Activated gamma-delta T cell treated with Interleukin-2 at 50 U/mL for 16 hours (primary cell): ENCODE measurements at regions not wholly inside any gene's neighbourhood (a gene's known extent, or its start where the extent isn't known, plus 50 kb on each side); places are given as distances from the start of the nearest gene placed in this dataset.
"Not testable (repeated sequence)": the region's sequence is repeated elsewhere in the genome, so short reads cannot be mapped to it uniquely, and the experiment has no call there.

Source experiments
- DNase-seq: peaks from one replicate; pipeline ENCODE4 v3.0.0-alpha.2; 2020

DNA sequence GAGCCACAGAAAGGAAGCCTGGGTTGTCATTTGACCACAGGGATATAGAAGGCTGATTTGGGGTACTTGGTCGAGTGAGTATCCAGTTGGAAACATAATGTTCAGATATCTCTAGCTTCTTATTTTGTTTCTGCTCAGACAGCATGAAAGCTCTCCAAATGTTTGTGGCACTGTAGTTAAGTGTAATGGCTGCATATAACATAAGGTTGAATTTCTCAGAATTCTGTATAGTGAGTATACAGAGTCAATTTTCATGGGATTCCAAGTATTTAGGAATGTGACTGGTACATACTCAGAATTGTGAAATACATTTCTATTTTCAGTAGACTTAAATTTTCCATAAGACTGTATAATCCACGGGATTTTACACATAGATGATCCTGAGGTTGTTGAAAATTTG lies 2102.1 kb upstream of the RAG2 start:
- no peak for DNase-seq

DNA sequence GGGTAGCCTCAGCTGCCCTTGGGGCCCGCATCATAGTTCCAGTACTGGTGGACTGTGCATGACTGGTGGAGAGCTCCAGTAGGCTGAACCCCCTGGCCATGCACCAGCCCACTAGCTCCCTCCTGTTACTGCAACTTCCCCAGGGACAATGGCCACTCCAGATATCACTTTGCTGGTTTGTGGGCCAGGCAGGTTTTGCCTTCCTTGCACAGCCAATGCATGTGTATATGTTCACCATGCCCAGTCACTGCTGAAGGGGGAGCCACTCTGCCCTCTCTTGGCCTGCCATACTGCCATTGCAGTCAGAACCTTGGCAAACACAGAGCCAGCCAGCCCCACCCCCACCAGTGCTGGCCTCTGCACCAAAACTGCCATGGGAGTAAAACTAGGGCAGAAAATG lies 2095.3 kb upstream of the RAG2 start:
- DNase-seq = no peak

DNA sequence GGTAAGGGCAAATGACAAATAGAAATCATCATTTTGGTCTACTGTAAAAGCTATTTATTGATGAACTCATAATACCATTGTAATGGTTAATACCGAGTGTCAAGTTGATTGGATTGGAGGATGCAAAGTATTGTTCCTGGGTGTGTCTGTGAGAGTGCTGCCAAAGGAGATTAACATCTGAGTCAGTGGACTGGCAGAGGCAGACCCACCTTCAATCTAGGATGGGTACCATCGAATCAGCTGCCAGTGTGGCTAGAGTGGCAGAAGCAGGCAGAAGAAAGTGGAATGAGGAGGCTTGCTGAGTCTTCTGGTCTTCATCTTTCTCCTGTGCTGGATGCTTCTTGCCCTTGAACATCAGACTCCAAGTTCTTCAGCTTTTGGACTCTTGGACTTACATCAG lies 2092.2 kb upstream of the RAG2 start:
- DNase-seq = not testable (repeated sequence)

DNA sequence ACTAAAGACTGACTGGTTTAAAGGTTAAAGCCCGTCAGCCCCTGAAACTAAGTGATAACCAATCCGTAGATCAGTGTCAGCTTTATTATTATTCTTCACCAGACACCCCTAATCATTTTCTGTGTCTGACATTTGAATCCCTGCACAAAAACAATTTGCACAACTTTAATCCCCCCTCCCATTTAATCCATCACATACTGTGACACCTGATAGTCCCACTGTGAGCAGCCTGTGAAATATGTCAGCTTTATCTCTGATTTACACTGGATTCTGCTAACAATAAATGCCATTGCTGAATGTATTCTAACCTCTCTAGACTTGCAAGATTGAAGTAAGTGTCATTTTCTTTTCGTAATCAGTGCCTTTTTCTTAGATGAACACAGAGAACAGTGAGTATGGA lies 2089.0 kb upstream of the RAG2 start:
- DNase-seq = no peak

DNA sequence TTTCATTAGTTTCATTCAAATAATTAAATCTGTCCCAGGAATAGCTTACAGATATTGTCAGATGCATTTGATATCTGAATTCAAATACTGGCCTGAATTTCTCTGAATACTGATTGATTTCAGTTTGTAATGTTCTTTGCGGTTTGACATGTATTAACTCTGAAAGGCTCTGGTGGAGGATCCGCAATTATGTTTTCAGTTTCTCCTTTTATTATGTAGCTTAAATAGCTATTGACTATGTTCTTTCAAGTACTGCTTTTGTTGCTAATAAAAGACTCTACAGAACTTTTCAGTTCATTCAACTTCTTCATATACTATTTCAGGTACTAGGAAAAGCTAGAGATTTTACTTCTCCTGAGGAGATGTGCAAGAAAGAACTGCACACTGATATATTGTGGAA lies 2085.4 kb upstream of the RAG2 start:
- no peak for DNase-seq

DNA sequence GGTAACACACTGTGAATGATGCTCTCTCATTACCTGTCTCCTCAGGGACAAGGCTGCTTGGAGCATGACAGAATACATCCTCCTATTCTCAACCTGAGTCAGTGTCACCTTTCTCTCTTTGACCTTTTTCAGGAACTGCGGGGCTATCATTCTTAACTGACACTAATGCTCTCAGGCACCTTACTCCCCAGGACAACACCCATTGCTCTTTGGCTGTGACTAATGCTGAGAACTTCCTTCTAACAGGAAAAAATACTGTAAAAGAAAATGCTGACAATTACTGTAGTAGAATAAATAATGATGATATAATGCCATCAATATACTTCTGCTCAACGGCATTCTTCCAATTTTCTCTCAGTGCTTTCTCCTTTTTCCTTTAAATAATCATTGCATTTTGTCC lies 2082.7 kb upstream of the RAG2 start:
- DNase-seq = no peak

DNA sequence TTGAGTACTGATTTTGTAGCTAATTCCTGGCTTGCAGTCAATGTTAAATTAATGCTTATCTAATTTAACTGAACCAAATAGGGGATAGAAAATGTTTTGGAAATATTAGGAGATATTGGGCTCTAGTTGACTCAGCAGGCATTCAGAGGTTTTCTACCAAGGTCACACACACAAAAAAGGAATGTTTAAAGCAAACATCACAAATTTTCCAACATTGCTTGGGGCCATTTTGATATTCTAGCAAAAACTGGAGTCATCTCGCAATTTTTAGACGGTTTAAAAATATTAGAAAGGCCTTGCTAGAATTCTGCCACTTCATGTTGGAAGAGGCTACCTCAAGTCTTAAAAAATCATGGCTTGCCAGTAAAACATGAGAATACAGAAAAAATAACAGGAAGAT lies 2082.1 kb upstream of the RAG2 start:
- DNase-seq = no peak

DNA sequence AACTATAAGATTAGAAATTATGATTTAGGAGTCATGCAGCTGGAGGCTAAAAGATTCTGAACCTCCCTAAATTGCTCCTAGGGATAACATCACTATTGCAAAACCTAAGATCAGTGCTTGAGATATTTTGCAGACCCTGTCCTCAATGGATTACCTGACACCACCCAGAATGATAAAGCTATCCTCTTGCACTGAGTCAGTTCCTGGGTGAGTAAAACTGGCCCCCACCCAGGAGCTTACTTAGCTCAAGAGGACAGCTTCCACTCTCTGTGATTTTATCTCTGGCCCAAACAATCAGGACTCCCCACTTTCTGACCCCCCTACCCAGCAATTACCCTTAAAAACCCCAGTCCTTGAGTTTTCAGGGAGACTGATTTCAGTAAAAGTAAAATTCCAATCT lies 2074.4 kb upstream of the RAG2 start:
- no peak for DNase-seq

DNA sequence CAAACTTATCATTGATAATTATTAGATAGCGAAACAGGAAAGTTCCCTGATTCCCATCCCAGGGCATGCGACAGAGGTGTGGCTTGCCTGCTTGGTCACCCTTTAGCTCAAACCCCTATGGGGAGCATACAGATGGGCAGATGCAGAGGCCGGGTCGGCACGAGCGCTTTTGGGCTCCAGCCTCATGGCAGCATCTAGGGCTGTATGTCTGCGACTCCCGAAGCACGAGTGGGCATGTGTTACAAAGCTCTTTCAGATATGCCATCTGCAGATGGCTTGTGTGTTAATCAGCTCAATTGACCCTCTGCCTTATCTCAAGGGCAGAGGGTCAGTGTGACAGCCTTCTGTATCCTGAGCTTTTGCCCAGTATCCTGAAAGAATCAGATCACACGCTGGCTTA lies 2069.3 kb upstream of the RAG2 start:
- no peak for DNase-seq

DNA sequence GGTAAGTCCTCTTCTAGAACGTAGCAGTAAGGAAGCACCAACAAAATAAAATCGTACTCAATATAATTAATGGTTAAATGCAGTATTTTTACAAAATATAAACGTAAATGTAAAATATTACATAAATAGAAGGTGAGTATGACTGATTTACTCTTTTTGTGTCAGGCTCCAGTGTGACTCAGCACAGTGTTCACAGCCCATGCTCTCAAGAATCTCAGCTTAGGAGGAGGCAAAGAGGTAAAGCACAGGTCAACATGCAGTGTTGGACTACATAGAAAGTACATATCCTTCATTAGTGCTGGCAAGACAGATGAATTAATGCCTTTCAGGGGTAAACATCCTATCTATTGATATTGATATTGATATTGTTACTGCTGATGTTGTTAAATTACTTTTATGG lies 2050.6 kb upstream of the RAG2 start:
- DNase-seq = no peak

DNA sequence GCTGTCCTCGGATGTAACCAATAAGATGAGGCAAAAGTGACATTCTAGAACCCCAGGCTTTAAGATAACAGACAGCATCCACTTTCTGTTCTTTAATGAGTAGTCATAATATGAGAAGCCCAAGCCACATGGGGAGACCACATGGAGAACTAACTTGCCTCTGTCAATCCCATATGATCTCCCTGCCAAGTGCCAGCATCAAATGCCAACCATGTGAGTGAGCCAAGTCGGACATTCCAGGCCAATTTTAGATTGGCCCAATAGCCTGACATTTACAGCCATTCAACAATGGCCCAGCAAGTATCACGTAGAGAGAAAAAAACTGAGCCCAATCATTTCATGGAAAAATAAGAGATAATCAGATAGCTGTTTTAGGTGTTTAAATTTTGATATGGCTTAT lies 2048.3 kb upstream of the RAG2 start:
- DNase-seq = no peak

DNA sequence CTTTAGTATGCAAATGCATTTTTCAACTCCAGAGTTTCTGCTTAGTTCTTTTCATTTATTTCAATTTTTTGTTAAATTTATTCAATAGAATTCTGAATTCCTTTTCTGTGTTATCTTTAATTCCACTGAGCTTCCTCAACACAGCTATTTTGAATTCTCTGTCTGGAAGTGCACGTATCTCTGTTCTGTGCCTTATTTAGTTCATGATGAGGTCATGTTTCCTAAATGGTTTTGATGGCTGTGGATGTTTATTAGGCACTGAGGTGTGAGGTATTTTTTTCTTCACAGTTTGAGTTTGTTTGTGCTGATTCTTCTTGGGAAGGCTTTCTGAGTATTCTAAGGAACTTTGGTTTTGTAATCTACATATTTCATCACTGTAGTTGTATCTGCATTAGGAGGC lies 2042.8 kb upstream of the RAG2 start:
- DNase-seq = no peak

DNA sequence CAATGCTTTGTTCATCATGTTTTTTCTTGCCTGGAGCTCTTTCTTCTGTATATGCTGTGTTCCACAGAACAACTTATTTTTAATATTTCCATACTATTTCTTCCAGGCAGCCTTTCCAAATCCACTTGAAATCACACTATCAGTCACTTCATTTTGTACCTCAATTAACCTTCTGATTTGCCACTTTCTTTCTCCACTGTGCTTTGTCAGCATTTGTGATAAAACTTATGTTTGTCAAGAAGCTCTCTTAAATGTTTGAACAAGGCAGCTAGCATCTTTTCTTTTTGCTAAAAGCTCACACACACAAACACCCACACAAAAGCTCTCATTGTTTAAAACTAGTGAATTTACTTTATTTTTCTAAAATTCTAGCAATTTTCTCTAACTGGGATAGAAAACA lies 2014.7 kb upstream of the RAG2 start:
- no peak for DNase-seq

DNA sequence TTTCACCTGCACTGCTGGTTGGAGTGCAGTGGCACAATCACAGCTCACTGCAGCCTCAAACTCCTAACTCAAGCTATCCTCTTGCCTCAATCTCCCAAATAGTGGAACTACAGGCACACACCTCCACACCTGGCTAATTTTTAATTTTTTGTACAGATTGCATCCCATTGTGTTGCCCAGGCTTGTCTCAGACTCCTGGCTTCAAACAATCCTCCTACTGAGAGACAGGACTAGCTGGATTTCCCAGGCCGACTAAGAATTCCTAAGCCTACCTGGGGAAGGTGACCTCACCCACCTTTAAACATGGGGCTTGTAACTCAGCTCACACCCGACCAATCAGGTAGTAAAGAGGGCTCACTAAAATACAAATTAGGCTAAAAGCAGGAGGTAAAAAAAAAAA lies 2003.3 kb upstream of the RAG2 start:
- DNase-seq = not testable (repeated sequence)

DNA sequence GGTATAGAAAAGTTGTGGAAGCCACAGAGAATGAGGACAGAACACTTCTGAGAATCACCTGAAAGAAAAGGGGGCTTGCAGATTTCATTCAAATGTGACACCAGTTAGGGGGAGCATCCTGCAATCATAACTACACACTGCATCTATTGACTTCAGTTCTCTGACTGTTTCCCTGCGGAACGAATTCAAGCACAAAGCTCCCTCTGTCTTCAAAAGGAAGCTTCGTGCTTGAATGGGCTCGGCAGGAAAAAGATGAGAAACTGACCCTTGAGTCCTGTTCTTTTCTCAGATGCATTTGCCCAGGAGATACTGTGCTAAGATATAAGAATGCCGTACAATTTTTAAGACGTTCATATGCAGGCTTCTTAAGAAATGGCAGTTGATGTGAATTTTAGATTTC lies 2000.4 kb upstream of the RAG2 start:
- no peak for DNase-seq

DNA sequence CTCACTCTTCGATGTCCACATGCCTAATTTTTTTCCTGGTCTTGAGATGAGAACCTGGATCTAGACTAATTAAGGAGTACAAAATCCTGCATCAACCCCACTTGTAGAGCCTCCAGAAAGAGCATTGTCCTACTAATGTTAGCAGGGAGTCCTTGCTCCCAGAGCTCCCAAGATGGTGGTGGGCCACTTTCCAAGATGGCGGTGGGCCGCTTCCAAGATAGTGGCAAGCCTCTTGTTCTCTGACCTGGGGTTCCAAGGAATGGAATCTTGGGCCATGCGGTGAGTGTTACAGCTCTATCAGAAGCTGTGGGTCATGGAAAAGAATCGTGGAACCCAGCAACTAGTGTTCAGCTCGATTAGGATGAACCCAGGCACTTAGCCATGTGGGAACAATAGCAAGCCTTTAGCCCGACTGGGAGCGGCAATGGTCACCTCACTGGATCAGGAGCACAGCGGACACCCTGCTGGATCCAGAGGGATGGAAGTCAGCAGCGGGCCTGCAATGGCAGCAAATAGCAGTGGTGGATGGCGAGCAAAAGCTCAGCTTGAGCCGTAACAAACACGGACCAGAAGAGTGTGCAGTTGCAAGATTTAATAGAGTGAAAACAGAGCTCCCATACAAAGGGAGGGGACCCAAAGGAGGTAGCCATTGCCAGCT lies 1997.5 kb upstream of the RAG2 start:
- not testable (repeated sequence) for DNase-seq

DNA sequence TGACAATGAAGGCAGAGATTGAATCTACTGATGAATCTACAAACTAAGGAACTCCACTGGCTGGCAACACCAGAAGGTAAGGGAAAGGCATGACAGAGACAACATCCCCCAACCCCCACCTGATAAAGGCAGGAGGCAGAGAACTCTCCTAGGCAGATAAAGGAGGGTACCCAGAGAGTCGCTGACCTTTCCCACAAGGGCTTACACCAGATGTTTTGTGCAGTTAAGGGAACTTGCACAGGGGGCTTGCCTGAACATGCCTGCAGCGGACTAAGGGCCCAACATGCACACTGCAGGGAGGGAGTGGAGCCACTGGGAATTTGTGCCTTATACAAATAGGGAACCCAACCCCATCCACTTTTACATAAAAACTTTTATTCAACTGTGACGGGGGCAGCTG lies 1996.9 kb upstream of the RAG2 start:
- no peak for DNase-seq

DNA sequence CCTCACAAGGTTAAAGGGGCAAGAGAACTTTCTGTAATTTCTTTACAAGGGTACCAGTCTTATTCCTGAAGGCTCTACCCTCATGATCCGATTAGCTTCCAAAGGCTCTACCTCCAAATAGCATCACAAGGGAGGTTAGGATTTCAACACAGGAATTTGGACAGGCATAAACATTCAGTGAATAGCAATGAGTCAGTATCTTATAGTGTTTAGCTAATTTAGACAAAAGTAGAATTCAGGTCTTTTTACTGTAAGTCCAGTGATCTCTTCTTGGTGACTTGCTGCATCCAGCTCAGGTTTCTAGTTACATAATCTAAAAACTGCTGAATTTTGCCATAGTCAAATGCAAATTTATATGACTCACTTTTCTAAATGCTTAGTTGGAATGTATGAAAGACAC lies 1995.6 kb upstream of the RAG2 start:
- DNase-seq = no peak

DNA sequence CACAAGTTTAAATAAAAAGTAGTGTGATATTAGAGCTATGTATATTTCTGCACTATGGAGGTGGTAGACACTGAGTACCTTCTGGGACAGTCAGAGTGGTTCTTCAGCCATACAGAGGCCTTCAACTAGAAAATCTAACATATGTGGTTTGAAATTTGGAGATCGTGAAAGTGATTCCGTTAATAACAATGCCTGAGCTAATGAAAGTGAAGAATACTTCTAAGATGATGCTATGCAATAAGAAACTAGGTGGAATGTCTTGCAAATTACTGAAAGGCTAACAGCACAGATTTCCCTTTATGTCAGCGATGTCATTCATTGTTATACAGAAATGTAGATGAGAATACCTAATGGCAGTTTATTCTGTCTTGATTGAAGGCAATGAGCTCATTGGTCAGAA lies 1984.7 kb upstream of the RAG2 start:
- DNase-seq = no peak

DNA sequence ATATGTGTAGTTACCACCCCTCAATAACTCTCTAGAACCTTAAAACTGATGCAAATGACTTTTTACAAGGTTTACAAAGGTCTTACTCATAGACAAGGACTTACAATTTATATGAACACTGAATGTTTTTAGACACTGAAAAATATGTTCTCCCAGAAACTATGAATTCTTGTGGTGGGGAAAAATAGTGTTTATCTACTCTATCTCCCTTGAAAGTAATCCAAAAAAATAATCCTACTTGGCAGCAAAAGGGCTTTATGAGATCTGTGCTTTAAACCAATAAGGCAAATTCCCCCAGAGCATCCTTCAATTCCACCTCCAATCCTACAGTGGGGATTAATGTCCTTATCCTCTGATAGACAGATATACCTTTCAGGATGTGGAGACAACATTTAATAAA lies 1984.1 kb upstream of the RAG2 start:
- DNase-seq = no peak

DNA sequence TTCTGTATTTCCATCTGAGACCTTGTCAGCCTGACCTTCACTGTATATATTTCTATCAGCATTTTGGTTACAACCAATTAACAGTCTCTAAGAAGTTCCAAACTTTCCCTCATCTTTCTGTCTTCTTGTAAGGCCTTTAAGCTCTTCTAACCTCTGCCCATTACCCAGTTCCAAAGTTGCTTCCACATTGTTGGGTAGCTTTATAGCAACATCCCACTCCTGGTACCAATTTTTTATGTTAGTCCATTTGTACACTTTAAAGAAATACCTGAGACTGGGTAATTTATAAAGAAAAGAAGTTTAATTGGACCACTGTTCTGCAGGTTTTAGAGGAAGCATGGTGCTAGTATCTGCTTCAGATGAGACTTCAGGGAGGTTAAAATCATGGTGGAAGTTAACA lies 1979.7 kb upstream of the RAG2 start:
- DNase-seq = no peak

DNA sequence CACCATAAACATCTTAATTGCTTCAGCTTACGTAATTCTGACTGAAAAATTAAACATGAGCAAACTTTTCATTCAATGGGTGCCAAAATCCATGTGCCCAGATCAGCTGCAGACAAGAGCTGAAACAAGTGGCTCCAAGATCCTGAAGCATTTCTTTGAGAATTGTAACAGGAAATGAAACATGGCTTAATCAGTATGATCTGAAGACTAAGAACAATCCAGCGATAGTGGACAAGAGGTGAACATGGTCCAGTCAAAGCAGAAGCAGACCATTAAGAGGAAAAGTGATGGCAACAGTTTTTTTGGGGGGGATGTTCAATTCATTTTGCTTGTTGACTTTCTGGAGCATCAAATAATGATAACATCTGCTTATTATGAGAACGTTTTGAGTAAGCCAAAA lies 1964.5 kb upstream of the RAG2 start:
- DNase-seq = no peak

DNA sequence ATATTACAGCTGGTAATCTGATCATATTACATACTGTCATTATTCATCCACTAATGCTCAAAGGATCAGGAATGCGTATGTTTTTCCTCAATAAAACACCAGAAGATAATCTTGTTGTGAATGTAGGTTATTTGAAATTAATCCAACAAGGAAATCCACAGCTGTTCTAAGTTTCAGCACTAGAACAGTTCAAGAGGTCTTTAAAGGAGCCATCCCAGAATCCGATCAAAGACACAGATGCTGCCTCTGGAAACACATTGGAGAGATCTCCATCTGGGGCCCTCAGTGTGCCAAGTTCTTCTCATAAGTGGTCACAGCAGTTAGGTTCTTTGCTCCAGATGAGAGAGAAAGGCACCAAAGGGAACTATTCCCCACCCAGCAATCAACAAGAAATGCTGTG lies 1955.1 kb upstream of the RAG2 start:
- no peak for DNase-seq

DNA sequence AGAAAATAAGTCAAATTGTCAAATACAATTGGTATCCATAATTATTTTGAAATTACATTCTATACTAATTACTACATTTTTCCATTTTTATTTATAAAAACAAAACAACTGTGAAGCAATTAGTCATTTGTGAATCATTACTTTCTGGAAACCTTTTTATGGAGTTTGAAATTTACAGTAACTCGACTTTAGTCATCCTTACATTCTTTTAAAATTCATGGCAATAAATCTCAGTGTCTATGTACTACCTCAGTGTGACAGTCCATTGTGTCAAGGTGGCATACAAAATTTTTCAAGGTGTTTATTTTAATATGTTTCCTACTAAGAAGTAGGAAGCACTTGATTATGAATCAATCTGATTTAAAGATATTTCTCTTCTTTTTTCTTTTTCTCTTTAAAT lies 1949.4 kb upstream of the RAG2 start:
- no peak for DNase-seq

DNA sequence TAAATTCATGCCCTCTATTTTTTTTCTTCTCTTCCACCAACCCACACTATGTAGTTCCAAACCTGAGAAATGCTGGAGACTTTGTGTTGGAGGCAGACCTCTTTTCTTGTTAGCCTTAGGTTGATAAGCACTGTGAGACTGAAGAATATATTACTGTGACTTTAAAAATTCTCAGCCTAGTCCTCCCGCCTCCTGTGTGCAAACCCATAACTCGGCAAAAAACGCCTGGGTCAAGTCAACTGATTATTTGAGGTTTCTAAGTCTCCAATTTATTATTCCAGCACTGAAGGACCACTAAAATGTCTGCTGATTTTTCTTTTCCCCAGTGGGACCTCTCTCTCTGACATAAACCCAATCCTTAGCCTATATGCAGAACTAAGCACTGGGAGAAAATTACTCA lies 1946.0 kb upstream of the RAG2 start:
- DNase-seq = no peak

DNA sequence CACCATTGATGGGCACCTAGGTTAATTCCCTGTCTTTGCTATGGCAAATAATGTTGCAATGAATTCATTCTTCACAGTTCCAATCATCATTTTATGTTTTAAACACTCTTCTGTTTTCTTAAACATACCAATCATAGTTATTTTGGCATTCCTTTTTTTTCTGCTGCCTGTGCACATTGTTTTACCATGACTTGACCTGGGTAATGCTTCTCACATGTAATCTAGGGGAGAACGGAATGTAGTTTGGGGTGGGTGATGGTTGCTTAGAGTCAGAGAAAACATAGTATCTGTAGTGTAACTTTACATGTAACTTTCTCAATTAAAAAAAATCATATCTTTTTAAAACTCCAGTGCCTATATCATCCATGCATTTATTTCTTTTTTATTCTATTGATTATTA lies 1945.3 kb upstream of the RAG2 start:
- no peak for DNase-seq
